ENCODE measurements at regions not wholly inside any gene's neighbourhood (a gene's known extent, or its start where the extent isn't known, plus 50 kb on each side); places are given as distances from the start of the nearest gene placed in this dataset.

DNA sequence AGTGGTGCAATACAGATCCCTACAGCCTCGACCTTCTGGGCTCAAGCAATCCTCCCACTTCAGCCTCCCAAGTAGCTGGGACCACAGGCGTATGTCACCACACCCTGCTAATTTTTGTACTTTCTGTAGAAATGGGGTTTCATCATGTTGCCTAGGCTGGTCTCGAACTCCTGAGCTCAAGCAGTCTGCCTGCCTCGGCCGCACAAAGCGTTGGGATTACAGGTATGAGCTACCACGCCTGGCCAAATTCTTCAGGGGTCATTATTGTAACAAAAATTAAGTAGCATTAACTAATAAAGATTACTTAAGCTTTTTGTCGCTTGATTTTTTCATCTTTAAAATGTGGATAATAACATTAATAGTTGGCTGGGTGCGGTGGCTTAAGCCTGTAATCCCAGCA lies 195.3 kb upstream of the IER5L start:
- Histone ChIP-seq H3K27me3 (ENCODE audit: control insufficient read depth, insufficient read depth, low read length) (peaks cover 2% of the 10 kb centered on the region), H3K4me2 (ENCODE audit: extremely low read depth, insufficient read depth, low read length) (no peak overlapping the region), H3K36me3 (ENCODE audit: control insufficient read depth, insufficient read depth, low read length) (no peaks in the 10 kb centered on the region), H3K4me3 (replicated peaks in 1 of 4; ENCODE audit: control extremely low read depth in 1 of 4, insufficient read depth in 1 of 4, low read depth in 3 of 4, low read length in 4 of 4) (no peak overlapping the region), H3K27ac (ENCODE audit: insufficient read depth, low read length) (no peak overlapping the region), H2AFZ (ENCODE audit: low read length) (no peak overlapping the region), H4K20me1 (ENCODE audit: control insufficient read depth, extremely low read depth, insufficient read depth, low read length) (no peaks in the 10 kb centered on the region), H3K9ac (ENCODE audit: insufficient read depth, low read length) (no peak overlapping the region), H3K4me1 (ENCODE audit: control insufficient read depth, extremely low read depth, insufficient read depth, low read length) (no peaks in the 10 kb centered on the region), H3K79me2 (ENCODE audit: control insufficient read depth, insufficient read depth, low read length) (no peaks in the 10 kb centered on the region), H3K9me3 (ENCODE audit: control insufficient read depth, insufficient read depth, low read depth, low read length) (no peaks in the 10 kb centered on the region)
- no peak for DNase-seq (ENCODE audit: low read depth in 2 of 2)
- TF ChIP-seq, protein P1, sequence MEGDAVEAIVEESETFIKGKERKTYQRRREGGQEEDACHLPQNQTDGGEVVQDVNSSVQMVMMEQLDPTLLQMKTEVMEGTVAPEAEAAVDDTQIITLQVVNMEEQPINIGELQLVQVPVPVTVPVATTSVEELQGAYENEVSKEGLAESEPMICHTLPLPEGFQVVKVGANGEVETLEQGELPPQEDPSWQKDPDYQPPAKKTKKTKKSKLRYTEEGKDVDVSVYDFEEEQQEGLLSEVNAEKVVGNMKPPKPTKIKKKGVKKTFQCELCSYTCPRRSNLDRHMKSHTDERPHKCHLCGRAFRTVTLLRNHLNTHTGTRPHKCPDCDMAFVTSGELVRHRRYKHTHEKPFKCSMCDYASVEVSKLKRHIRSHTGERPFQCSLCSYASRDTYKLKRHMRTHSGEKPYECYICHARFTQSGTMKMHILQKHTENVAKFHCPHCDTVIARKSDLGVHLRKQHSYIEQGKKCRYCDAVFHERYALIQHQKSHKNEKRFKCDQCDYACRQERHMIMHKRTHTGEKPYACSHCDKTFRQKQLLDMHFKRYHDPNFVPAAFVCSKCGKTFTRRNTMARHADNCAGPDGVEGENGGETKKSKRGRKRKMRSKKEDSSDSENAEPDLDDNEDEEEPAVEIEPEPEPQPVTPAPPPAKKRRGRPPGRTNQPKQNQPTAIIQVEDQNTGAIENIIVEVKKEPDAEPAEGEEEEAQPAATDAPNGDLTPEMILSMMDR (conservative IDR thresholded peaks at IDR 0.05 in 1 of 2, IDR thresholded peaks at IDR 0.05 in 1 of 2; ENCODE audit: low read depth in 1 of 2, low read length in 2 of 2) = no peak
- TF ChIP-seq EZH2 (IDR thresholded peaks at IDR 0.05; ENCODE audit: low read length, missing control alignments) = no peak

DNA sequence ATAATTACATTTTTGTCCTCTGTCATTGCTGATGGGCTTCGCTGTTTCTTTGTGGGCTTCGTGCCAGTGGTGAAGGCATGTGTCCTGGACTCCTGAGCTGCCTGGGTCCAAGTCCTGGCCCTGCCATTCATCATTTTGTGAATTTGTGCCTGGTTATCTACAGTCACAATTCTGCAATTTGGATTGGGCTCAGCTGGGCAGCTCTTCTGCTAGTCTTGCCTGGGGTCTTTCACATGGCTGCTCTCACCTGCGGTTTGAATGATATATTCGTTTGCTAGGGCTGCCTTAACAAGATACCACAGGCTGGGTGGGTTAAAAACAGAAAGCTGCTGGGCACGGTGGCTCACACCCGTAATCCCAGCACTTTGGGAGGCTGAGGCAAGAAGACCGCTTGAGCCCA lies 192.7 kb upstream of the IER5L start:
- Histone ChIP-seq H3K4me3 (replicated peaks in 1 of 4; ENCODE audit: control extremely low read depth in 1 of 4, insufficient read depth in 1 of 4, low read depth in 3 of 4, low read length in 4 of 4) (no peak overlapping the region), H3K4me2 (ENCODE audit: extremely low read depth, insufficient read depth, low read length) (no peak overlapping the region), H3K9me3 (ENCODE audit: control insufficient read depth, insufficient read depth, low read depth, low read length) (no peaks in the 10 kb centered on the region), H4K20me1 (ENCODE audit: control insufficient read depth, extremely low read depth, insufficient read depth, low read length) (no peaks in the 10 kb centered on the region), H3K27ac (ENCODE audit: insufficient read depth, low read length) (no peak overlapping the region), H3K9ac (ENCODE audit: insufficient read depth, low read length) (no peak overlapping the region), H3K4me1 (ENCODE audit: control insufficient read depth, extremely low read depth, insufficient read depth, low read length) (no peaks in the 10 kb centered on the region), H2AFZ (ENCODE audit: low read length) (no peak overlapping the region), H3K27me3 (ENCODE audit: control insufficient read depth, insufficient read depth, low read length) (no peaks in the 10 kb centered on the region), H3K36me3 (ENCODE audit: control insufficient read depth, insufficient read depth, low read length) (no peaks in the 10 kb centered on the region), H3K79me2 (ENCODE audit: control insufficient read depth, insufficient read depth, low read length) (no peaks in the 10 kb centered on the region)
- TF ChIP-seq, protein P1 (conservative IDR thresholded peaks at IDR 0.05 in 1 of 2, IDR thresholded peaks at IDR 0.05 in 1 of 2; ENCODE audit: low read depth in 1 of 2, low read length in 2 of 2) = no peak
- TF ChIP-seq EZH2 (IDR thresholded peaks at IDR 0.05; ENCODE audit: low read length, missing control alignments) = no peak
- no peak for DNase-seq (ENCODE audit: low read depth in 2 of 2)

DNA sequence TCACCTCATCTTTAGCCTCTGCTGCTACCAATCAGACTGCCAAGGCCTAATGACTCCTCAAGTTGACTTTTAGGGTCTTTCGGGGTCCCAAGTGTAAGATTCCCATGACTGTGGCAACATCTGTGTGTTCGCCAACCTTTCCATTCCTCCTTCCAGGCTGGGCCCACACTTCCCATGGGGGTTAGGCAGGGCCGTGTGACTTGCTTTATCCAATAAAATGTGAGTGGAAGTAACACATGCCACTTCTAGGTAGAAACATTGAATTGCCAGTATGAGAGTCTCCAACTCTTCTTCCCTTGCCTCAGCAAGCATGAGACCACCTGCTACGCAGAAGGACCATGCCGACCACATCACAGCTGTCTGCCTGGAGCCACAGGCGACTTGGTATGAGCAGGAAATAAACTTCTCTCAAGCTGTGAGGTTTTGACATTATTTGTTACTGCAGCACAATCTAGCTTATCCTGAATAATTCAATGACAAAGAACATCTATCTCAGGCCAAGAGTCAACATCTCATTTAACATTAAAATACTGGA lies 190.4 kb upstream of the IER5L start:
- Histone ChIP-seq H3K4me3 (replicated peaks in 1 of 4; ENCODE audit: control extremely low read depth in 1 of 4, insufficient read depth in 1 of 4, low read depth in 3 of 4, low read length in 4 of 4) (no peak overlapping the region), H3K9ac (ENCODE audit: insufficient read depth, low read length) (no peak overlapping the region), H3K79me2 (ENCODE audit: control insufficient read depth, insufficient read depth, low read length) (no peaks in the 10 kb centered on the region), H3K36me3 (ENCODE audit: control insufficient read depth, insufficient read depth, low read length) (no peaks in the 10 kb centered on the region), H3K4me1 (ENCODE audit: control insufficient read depth, extremely low read depth, insufficient read depth, low read length) (no peaks in the 10 kb centered on the region), H4K20me1 (ENCODE audit: control insufficient read depth, extremely low read depth, insufficient read depth, low read length) (no peaks in the 10 kb centered on the region), H3K27ac (ENCODE audit: insufficient read depth, low read length) (no peak overlapping the region), H2AFZ (ENCODE audit: low read length) (no peak overlapping the region), H3K9me3 (ENCODE audit: control insufficient read depth, insufficient read depth, low read depth, low read length) (no peaks in the 10 kb centered on the region), H3K4me2 (ENCODE audit: extremely low read depth, insufficient read depth, low read length) (no peak overlapping the region), H3K27me3 (ENCODE audit: control insufficient read depth, insufficient read depth, low read length) (no peaks in the 10 kb centered on the region)
- DNase-seq (ENCODE audit: low read depth in 2 of 2) = no peak
- TF ChIP-seq EZH2 (IDR thresholded peaks at IDR 0.05; ENCODE audit: low read length, missing control alignments) = no peak
- TF ChIP-seq, protein P1 (conservative IDR thresholded peaks at IDR 0.05 in 1 of 2, IDR thresholded peaks at IDR 0.05 in 1 of 2; ENCODE audit: low read depth in 1 of 2, low read length in 2 of 2) = no peak

All from fibroblast of lung (primary cell).